Heart right ventricle (tissue), 16 donors: ENCODE measurements at regions not wholly inside any gene's neighbourhood (a gene's known extent, or its start where the extent isn't known, plus 50 kb on each side); places are given as distances from the start of the nearest gene placed in this dataset.

Experiments used
- ATAC-seq, 8 donors: fragments of 200-7000 bp; cut with Tn5 transposase; one replicate each; pipeline ENCODE4 v1.9.1; 2020; ENCODE audit warnings: mild to moderate bottlenecking in 8 of 8, moderate library complexity in 8 of 8, moderate number of reproducible peaks in 1 of 8
- DNase-seq, 2 donors: peaks; one replicate each; pipeline ENCODE4 v3.0.0-alpha.2; 2020
- H3K27ac ChIP-seq, 10 donors: fragments of 200-600 bp; sonication (generic) in 2 of 10; one replicate each; pipeline versions ENCODE4 v1.5.0 to v1.8.0; 2020 to 2022; ENCODE audit warnings: mild to moderate bottlenecking in 3 of 10
- H3K27me3 ChIP-seq, 7 donors: fragments of 200-600 bp; one replicate each; pipeline ENCODE4 v1.8.0; 2021 to 2022; ENCODE audit warnings: mild to moderate bottlenecking in 2 of 7
- H3K36me3 ChIP-seq, 9 donors: fragments of 200-600 bp; sonication (generic) in 1 of 9; one replicate each; pipeline versions ENCODE4 v1.5.0 to v1.8.0; 2020 to 2022; ENCODE audit warnings: mild to moderate bottlenecking in 2 of 9
- H3K4me1 ChIP-seq, 9 donors: fragments of 200-600 bp; sonication (generic) in 1 of 9; one replicate each; pipeline versions ENCODE4 v1.5.0 to v1.8.0; 2020 to 2022; ENCODE audit warnings: mild to moderate bottlenecking in 4 of 9
- H3K4me3 ChIP-seq, 10 donors: fragments of 200-600 bp; sonication (generic) in 2 of 10; one replicate each; pipeline versions ENCODE4 v1.5.0 to v1.8.0; 2020 to 2022; ENCODE audit warnings: mild to moderate bottlenecking in 7 of 10, moderate library complexity in 2 of 10
- H3K9me3 ChIP-seq, 11 donors: fragments of 200-600 bp in 10 of 11; sonication (generic) in 2 of 11; one replicate each; pipeline versions ENCODE4 v1.5.0 to v1.8.0; 2013 to 2022; ENCODE audit warnings: mild to moderate bottlenecking in 2 of 11, control low read depth in 1 of 11, moderate library complexity in 1 of 11
- CTCF ChIP-seq, 9 donors: fragments of 200-600 bp; sonication (generic) in 2 of 9; IDR thresholded peaks; one replicate each; pipeline versions ENCODE4 v1.5.0 to v1.8.0; 2021 to 2022; ENCODE audit warnings: antibody characterized with exemption in 9 of 9, mild to moderate bottlenecking in 5 of 9, moderate library complexity in 1 of 9
- WGBS, 2 donors: extraction: QIAGEN DNeasy Blood & Tissue Kit; methylation state at CpG; one replicate each; pipeline ENCODE4 v1.1.7; 2013; ENCODE audit warnings: inconsistent platforms in 1 of 2; 5-methylcytosine and 5-hydroxymethylcytosine counted together
- intact Hi-C, 10 donors: fragments of 100-400 bp; cut with DNase I; formaldehyde crosslinking; loops; one replicate each; pipeline versions ENCODE4 v1.11.1 to v1.14.2; 2022
- donor health status: Arrhythmogenic right ventricular cardiomyopathy.
- donor health status: ischemic (EF 13 %, LVEDD 7.1; RV severe dilation, severe dysfunction).
- donor health status: healthy with polysubstance abuse.
- donor health status: DM: no; HTN: yes; CAD: no.
- donor health status: DM: no; HTN: no; CAD: no.
- donor health status: ischemic (EF 25% LVEDD 6.9; RV normal size, moderate dysfunction).
- donor health status: ischemic (EF 25% LVEDD 5.7; RV mildly dilated, moderate dysfunction).
- donor health status: healthy.
- donor health status: DM: yes; HTN: yes; CAD: no.
- donor health status: Ischemic cardiomyopathy.
- donor health status: ischemic (EF 35%, LVEDD 5.7; RV mildly dilated, moderate dysfunction).
- donor health status: nonischemic (EF 11% LVEDD 7.7; RV severe dilation, severe dysfunction).
- donor health status: DM: yes; HTN: yes; CAD: no.
- donor health status: PGD.
- donor health status: ischemic (EF 29% LVEDD 5.4; RV normal size, mild dysfunction).
- donor health status: nonischemic (EF 23%, LVEDD 6.1; RV moderate dilation, normal function).

- intact Hi-C loops, result no loop called here
- Histone ChIP-seq H3K4me1 (no peaks in the 10 kb centered on the region), H3K27me3 (peaks cover 0 to 3% (median 0%) of the 10 kb centered on the region in 7 donors), H3K4me3 (no peak overlapping the region), H3K36me3 (no peaks in the 10 kb centered on the region), H3K27ac (no peak overlapping the region), H3K9me3 (no peaks in the 10 kb centered on the region)
- DNase-seq (no peak), ATAC-seq (no peak)
- no peak for TF ChIP-seq CTCF (IDR thresholded peaks at IDR 0.05)
- WGBS, 2 donors, result 30 to 32% methylated on average over 3 of the region's 3 CpGs
These were observed 239.1 kb downstream of the ALX1 start for GRCh38 chr12:85519163-85519562.

DNA sequence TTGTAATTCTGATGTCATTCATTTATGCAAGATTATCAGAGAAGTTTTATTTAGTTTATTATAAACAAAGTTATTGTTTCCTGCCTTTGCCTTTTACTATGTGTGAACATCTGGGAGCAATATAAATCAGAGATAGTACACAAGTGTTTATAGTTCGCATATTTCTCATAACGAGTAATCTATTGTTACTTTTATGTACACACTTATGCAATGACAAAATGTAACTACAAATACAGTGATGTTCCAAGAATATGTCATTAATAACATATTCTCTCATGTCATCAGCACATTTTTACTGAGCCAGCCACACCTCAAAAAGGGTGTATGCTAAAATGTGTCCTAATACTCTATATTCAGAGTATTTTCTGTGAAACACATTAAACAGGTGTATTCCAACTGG lies 243.2 kb downstream of the ALX1 start:
- Histone ChIP-seq H3K36me3 (no peaks in the 10 kb centered on the region), H3K4me3 (no peak overlapping the region), H3K27me3 (peaks cover 0 to 3% (median 0%) of the 10 kb centered on the region in 7 donors), H3K9me3 (no peaks in the 10 kb centered on the region), H3K27ac (no peak overlapping the region), H3K4me1 (no peaks in the 10 kb centered on the region)
- WGBS, 2 donors, result 83 to 84% methylated on average over 2 of the region's 2 CpGs
- intact Hi-C loops, result no loop called here
- no peak for TF ChIP-seq CTCF (IDR thresholded peaks at IDR 0.05)
- no peak for ATAC-seq
- DNase-seq, result no peak

DNA sequence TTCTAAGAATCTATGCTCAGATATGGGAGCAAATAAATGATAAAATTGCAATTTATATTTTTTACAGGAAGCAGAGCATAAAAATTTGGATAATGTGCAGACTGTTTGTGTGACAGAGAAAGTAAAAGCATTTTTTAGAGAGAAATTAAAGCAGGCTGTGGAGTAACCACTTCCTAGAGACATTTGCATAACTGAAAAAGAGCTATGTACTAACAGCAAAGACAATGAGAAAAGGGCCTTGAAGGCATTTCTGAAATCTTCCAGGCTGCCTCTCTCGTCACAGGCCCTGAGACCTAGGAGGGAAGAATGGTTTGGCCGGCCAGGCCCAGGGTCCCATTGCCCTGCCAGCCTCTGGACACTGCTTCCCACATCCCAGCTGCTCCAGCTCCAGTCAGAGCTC lies 247.2 kb downstream of the ALX1 start:
- Histone ChIP-seq H3K27ac (no peak overlapping the region), H3K4me3 (no peak overlapping the region), H3K9me3 (no peaks in the 10 kb centered on the region), H3K36me3 (no peaks in the 10 kb centered on the region), H3K4me1 (no peaks in the 10 kb centered on the region), H3K27me3 (no peaks in the 10 kb centered on the region)
- no peak for TF ChIP-seq CTCF (IDR thresholded peaks at IDR 0.05)
- ATAC-seq, result no peak
- no peak for DNase-seq
- intact Hi-C loops, result no loop called here
- WGBS, 2 donors, result 69 to 70% methylated on average over 2 of the region's 2 CpGs

DNA sequence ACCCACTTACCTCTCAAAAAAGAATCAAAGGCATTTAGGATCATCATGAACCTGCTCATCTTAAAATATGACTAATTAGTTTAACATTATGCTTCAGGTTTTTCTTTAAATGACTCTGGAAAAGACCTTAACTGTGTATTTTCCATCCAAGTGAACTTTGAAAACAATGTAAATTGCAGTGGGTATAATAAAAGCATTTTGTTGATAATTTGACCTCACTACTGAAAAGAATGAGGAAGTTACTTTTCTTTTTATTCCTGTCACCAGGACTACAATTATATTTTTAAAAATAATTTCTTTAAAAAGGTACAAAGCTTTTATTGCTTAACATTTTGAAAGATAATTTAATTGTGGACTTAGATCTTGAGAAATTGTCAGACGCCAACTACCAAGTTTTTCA lies 249.9 kb downstream of the ALX1 start:
- WGBS, 2 donors, result 88 to 95% methylated on average over 1 of the region's 1 CpG

More for the DNA sequence above, 249.9 kb downstream of the ALX1 start:
- Histone ChIP-seq H3K4me3 (no peak overlapping the region), H3K9me3 (peaks cover 0 to 3% (median 0%) of the 10 kb centered on the region in 11 donors), H3K4me1 (no peaks in the 10 kb centered on the region), H3K36me3 (no peaks in the 10 kb centered on the region), H3K27me3 (no peaks in the 10 kb centered on the region), H3K27ac (no peak overlapping the region)
- ATAC-seq (no peak), DNase-seq (no peak)
- no peak for TF ChIP-seq CTCF (IDR thresholded peaks at IDR 0.05)
- intact Hi-C loops, result no loop called here
